Erythroblast (primary cell): ENCODE measurements at regions not wholly inside any gene's neighbourhood (a gene's known extent, or its start where the extent isn't known, plus 50 kb on each side); places are given as distances from the start of the nearest gene placed in this dataset.

Experiments
- GATA1 ChIP-seq: IDR thresholded peaks from 2 replicates; pipeline ENCODE4 v1.6.1; 2011; ENCODE audit warnings: low read depth, mild to moderate bottlenecking, control low read depth, low read length, moderate library complexity
- POLR2A ChIP-seq: IDR thresholded peaks from 2 replicates; pipeline ENCODE4 v1.6.1; 2011; ENCODE audit warnings: mild to moderate bottlenecking, low read length

DNA sequence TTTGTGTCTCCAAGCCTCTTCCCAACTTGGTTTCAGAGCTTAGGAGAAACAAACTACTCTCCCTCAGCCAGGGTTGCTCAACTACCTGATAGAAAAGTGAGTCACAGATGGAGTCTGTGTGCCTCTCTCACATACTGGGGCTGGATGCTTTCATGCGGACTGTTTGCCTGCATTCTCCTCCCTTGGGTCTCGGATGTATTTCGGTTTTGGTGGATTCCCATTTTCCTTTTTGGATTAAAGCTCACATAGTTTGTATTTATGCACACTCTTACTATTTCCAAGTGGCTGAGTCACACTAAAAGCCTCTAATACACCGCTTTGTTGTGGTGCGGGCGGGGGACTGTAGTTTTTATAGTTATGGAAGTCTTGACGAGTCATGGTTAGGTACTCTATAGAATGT is 505.4 kb downstream of the LRFN5 start:
- TF ChIP-seq POLR2A (no peak), GATA1 (no peak)
